Karpas-422 (cell line): ENCODE measurements at regions not wholly inside any gene's neighbourhood (a gene's known extent, or its start where the extent isn't known, plus 50 kb on each side); places are given as distances from the start of the nearest gene placed in this dataset.
A peak's percentile ranks its signal among the peaks of the same experiment; 100 is the strongest.
"Not testable (repeated sequence)": the region's sequence is repeated elsewhere in the genome, so short reads cannot be mapped to it uniquely, and the experiment has no call there.

Experiments
- DNase-seq: peaks from one replicate; pipeline ENCODE4 v3.0.0-alpha.2; 2015
- H2AFZ ChIP-seq: fragments of 200-600 bp; sonication (generic); 2 replicates; pipeline ENCODE4 v1.6.1; 2014; ENCODE audit warnings: antibody characterized with exemption, low read length, mixed read lengths
- H3K27ac ChIP-seq: fragments of 200-600 bp; sonication (generic); 2 replicates; pipeline ENCODE4 v1.5.1; 2014; ENCODE audit warnings: mild to moderate bottlenecking, low read length, moderate library complexity
- H3K27me3 ChIP-seq: fragments of 200-600 bp; sonication (generic); 2 replicates; pipeline ENCODE4 v1.6.1; 2014; ENCODE audit warnings: low read length, mixed read lengths
- H3K36me3 ChIP-seq: fragments of 200-600 bp; sonication (generic); 2 replicates; pipeline ENCODE4 v1.6.1; 2014; ENCODE audit warnings: low read length, mixed read lengths; ENCODE audit not compliant: insufficient read depth
- H3K4me1 ChIP-seq: fragments of 200-600 bp; sonication (generic); 2 replicates; pipeline ENCODE4 v1.6.1; 2014; ENCODE audit warnings: mild to moderate bottlenecking, low read length, mixed read lengths
- H3K4me2 ChIP-seq: fragments of 200-600 bp; sonication (generic); 2 replicates; pipeline ENCODE4 v1.6.1; 2014; ENCODE audit warnings: low read length, low read depth, mild to moderate bottlenecking; ENCODE audit not compliant: poor library complexity, severe bottlenecking
- H3K4me3 ChIP-seq: fragments of 200-600 bp; sonication (generic); 2 replicates; pipeline ENCODE4 v1.5.1; 2014; ENCODE audit warnings: mild to moderate bottlenecking, antibody characterized with exemption, low read length, mixed read lengths
- H3K79me2 ChIP-seq: fragments of 200-600 bp; sonication (generic); 2 replicates; pipeline ENCODE4 v1.6.1; 2014; ENCODE audit warnings: mild to moderate bottlenecking, low read length, mixed read lengths
- H3K9ac ChIP-seq: fragments of 200-600 bp; sonication (generic); 2 replicates; pipeline ENCODE4 v1.6.0; 2014; ENCODE audit warnings: low read length
- H3K9me2 ChIP-seq: fragments of 200-600 bp; sonication (generic), shearing (Covaris generic); replicated peaks from 2 replicates; pipeline ENCODE4 v1.6.0; 2014; ENCODE audit warnings: mild to moderate bottlenecking, low read length, moderate library complexity; ENCODE audit not compliant: insufficient read depth
- H3K9me3 ChIP-seq: fragments of 300-700, 200-600 bp; sonication (generic); 2 replicates; pipeline ENCODE4 v1.6.1; 2014; ENCODE audit warnings: low read length, mixed read lengths
- H4K20me1 ChIP-seq: fragments of 200-600 bp; sonication (generic); 2 replicates; pipeline ENCODE4 v1.6.1; 2014; ENCODE audit warnings: mild to moderate bottlenecking, antibody characterized with exemption, low read length, low read depth; ENCODE audit not compliant: insufficient read depth

DNA sequence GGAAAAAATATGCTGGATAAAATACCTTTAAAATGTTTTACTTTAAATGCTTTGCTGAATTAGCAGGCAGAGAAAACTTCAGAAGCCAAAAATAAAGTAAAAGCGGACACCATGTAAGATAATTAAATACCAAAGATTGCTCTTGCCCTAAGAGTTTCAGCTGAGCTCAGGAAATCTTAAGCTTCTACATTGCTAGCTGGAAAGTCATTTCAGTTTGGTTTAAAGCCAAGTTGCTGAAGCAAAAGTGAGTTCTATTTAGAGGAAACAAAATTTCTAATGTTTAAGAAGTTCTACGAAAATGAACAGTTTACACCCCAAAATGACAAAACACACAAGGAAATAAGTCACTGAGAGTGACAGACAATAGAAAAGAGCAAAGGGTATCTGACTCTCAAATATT, 310.0 kb downstream of the ADAMTS20 start:
- no peaks in the 10 kb centered on the region for H3K36me3 ChIP-seq
- H3K4me1 ChIP-seq, result peaks cover 5% of the 10 kb centered on the region
- H3K9ac ChIP-seq, result no peak overlapping the region
- H3K4me2 ChIP-seq, result no peak overlapping the region
- no peak overlapping the region for H3K27ac ChIP-seq
- H3K9me3 ChIP-seq, result no peaks in the 10 kb centered on the region
- H3K4me3 ChIP-seq, result no peak overlapping the region
- no peaks in the 10 kb centered on the region for H3K79me2 ChIP-seq
- H4K20me1 ChIP-seq, result no peaks in the 10 kb centered on the region
- no peak for DNase-seq
- H3K9me2 ChIP-seq, result no peaks in the 10 kb centered on the region
- no peak overlapping the region for H2AFZ ChIP-seq
- no peaks in the 10 kb centered on the region for H3K27me3 ChIP-seq

DNA sequence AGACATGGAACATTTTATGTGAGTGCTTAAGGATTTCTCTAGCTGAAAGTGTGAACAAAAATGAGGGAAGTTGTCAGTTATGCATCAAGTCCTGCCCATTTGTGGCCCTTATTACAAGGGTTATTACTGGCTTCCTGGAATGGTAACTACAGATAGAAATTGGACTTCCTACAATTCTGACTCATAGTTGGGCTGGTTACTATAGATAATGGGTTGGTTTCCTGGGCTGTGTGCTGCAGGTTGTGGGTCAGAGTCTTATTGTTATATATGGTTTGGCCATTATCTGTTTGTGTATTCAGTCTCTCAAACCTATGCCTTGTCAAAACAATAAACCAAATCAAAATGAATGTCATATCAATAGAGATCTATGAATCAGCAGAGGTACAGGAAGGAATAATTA, 313.7 kb downstream of the ADAMTS20 start:
- Histone ChIP-seq H3K27ac (no peak overlapping the region), H3K9me3 (no peaks in the 10 kb centered on the region), H3K4me2 (no peak overlapping the region), H3K36me3 (no peaks in the 10 kb centered on the region), H3K9ac (no peak overlapping the region), H4K20me1 (no peaks in the 10 kb centered on the region), H2AFZ (no peak overlapping the region), H3K4me3 (no peak overlapping the region), H3K9me2 (no peaks in the 10 kb centered on the region), H3K27me3 (no peaks in the 10 kb centered on the region), H3K4me1 (peaks cover 5% of the 10 kb centered on the region), H3K79me2 (no peaks in the 10 kb centered on the region)
- DNase-seq, result no peak

GRCh38 chr12:43237238-43237879, 314.6 kb downstream of the ADAMTS20 start:
- no peak overlapping the region for H3K4me3 ChIP-seq
- H3K9me3 ChIP-seq, result no peaks in the 10 kb centered on the region
- no peak overlapping the region for H3K9ac ChIP-seq
- H2AFZ ChIP-seq, result no peak overlapping the region
- no peaks in the 10 kb centered on the region for H3K9me2 ChIP-seq
- no peak overlapping the region for H3K4me2 ChIP-seq
- H3K36me3 ChIP-seq, result no peaks in the 10 kb centered on the region
- H3K27me3 ChIP-seq, result no peaks in the 10 kb centered on the region
- H3K79me2 ChIP-seq, result no peaks in the 10 kb centered on the region
- H4K20me1 ChIP-seq, result no peaks in the 10 kb centered on the region
- no peak overlapping the region for H3K27ac ChIP-seq
- H3K4me1 ChIP-seq, result peaks cover 5% of the 10 kb centered on the region
- DNase-seq, result no peak

- Histone ChIP-seq H3K9me2 (no peaks in the 10 kb centered on the region), H2AFZ (no peak overlapping the region), H3K9me3 (no peaks in the 10 kb centered on the region), H3K9ac (no peak overlapping the region), H3K36me3 (no peaks in the 10 kb centered on the region), H3K79me2 (no peaks in the 10 kb centered on the region), H3K4me1 (peaks cover 5% of the 10 kb centered on the region), H3K27ac (no peak overlapping the region), H4K20me1 (no peaks in the 10 kb centered on the region), H3K4me2 (no peak overlapping the region), H3K4me3 (no peak overlapping the region), H3K27me3 (no peaks in the 10 kb centered on the region)
- DNase-seq, result no peak
These were observed 316.3 kb downstream of the ADAMTS20 start for GRCh38 chr12:43235721-43236120.

DNA sequence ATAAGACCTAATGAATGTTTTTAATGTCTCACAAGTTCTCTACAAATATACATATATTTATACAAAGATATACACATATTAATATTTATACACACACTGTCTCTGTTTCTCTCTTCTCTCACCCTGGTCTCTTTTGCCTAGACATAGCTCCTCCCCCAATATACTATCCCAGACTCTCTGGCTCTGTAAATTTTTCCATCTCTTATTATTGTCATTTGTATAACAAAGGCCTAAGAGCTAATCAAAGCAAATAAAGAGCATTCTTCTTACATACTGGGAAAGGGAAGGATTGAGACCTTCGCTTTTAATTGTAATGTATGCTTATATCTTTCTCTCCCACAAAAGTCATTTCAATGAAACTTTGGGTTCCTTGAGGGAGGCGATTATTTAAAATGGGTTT, 318.1 kb downstream of the ADAMTS20 start:
- Histone ChIP-seq H3K9ac (no peak overlapping the region), H3K9me3 (no peaks in the 10 kb centered on the region), H3K4me3 (no peak overlapping the region), H2AFZ (no peak overlapping the region), H3K27ac (no peak overlapping the region), H3K4me1 (peaks cover 5% of the 10 kb centered on the region), H3K79me2 (no peaks in the 10 kb centered on the region), H3K4me2 (no peak overlapping the region), H3K27me3 (no peaks in the 10 kb centered on the region), H3K36me3 (no peaks in the 10 kb centered on the region), H3K9me2 (no peaks in the 10 kb centered on the region), H4K20me1 (no peaks in the 10 kb centered on the region)
- DNase-seq, result no peak

DNA sequence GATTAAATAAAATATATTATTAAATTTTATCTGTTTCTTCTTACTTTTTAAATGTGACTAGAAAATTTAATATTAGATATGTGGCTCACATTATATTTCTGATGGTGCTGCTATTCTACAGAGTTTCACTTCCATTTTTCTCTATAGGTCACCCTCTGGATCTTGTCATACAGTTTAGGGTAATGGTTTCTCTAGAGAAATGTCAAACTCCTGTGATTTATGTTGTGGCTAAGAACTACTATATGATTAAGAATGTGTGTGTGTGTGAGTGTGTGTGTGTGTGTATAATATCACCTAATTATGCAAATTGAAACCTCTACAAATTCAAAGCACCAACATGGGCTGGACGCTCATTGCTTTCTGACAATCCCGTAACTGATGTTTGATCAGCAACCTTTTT, 325.9 kb downstream of the ADAMTS20 start:
- H3K36me3 ChIP-seq, result no peaks in the 10 kb centered on the region
- no peaks in the 10 kb centered on the region for H3K9me3 ChIP-seq
- H3K79me2 ChIP-seq, result no peaks in the 10 kb centered on the region
- H3K4me1 ChIP-seq, result no peaks in the 10 kb centered on the region
- H2AFZ ChIP-seq, result no peak overlapping the region
- no peaks in the 10 kb centered on the region for H4K20me1 ChIP-seq
- no peak overlapping the region for H3K4me3 ChIP-seq
- H3K27me3 ChIP-seq, result no peaks in the 10 kb centered on the region
- no peaks in the 10 kb centered on the region for H3K9me2 ChIP-seq
- no peak overlapping the region for H3K27ac ChIP-seq
- peak; percentile 42 for DNase-seq
- no peak overlapping the region for H3K9ac ChIP-seq
- H3K4me2 ChIP-seq, result no peak overlapping the region

GRCh38 chr12:43224190-43224805, 327.7 kb downstream of the ADAMTS20 start:
- DNase-seq, H3K36me3 ChIP-seq, H2AFZ ChIP-seq, H3K4me2 ChIP-seq, H3K9me3 ChIP-seq, H3K9ac ChIP-seq, H3K4me1 ChIP-seq, H3K79me2 ChIP-seq, H3K9me2 ChIP-seq, H3K27ac ChIP-seq, H3K4me3 ChIP-seq, H4K20me1 ChIP-seq, H3K27me3 ChIP-seq: not testable (repeated sequence)

- Histone ChIP-seq H3K4me3 (no peak overlapping the region), H3K9me2 (no peaks in the 10 kb centered on the region), H3K4me2 (no peak overlapping the region), H3K27me3 (no peaks in the 10 kb centered on the region), H3K27ac (no peak overlapping the region), H3K36me3 (no peaks in the 10 kb centered on the region), H3K9me3 (no peaks in the 10 kb centered on the region), H3K9ac (no peak overlapping the region), H3K4me1 (no peaks in the 10 kb centered on the region), H2AFZ (no peak overlapping the region), H3K79me2 (no peaks in the 10 kb centered on the region), H4K20me1 (no peaks in the 10 kb centered on the region)
- DNase-seq, result no peak
These were observed 329.2 kb downstream of the ADAMTS20 start for GRCh38 chr12:43222796-43223195.
